ENCODE measurements at regions not wholly inside any gene's neighbourhood (a gene's known extent, or its start where the extent isn't known, plus 50 kb on each side); places are given as distances from the start of the nearest gene placed in this dataset.

DNA sequence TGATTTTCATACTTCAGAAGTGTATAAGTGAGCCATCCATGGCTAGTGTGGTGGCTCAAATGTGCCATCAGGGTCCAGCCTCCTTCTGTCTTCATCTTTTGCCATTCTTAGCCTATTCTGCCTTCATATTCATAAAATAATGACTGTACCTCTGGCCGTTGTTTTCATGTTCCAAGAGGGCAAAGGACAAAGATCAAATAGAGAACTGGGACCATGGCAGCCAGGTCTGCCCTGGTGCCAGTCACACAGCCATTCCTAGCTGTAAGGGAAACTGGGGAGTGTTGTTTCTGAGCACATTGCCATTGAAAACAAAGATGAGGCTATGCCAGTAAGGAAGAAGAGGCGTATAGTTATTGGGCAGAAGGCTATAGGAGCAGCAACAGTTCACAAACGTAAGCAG is 518.6 kb downstream of the TFAP2B start:
- TF ChIP-seq, protein P1, sequence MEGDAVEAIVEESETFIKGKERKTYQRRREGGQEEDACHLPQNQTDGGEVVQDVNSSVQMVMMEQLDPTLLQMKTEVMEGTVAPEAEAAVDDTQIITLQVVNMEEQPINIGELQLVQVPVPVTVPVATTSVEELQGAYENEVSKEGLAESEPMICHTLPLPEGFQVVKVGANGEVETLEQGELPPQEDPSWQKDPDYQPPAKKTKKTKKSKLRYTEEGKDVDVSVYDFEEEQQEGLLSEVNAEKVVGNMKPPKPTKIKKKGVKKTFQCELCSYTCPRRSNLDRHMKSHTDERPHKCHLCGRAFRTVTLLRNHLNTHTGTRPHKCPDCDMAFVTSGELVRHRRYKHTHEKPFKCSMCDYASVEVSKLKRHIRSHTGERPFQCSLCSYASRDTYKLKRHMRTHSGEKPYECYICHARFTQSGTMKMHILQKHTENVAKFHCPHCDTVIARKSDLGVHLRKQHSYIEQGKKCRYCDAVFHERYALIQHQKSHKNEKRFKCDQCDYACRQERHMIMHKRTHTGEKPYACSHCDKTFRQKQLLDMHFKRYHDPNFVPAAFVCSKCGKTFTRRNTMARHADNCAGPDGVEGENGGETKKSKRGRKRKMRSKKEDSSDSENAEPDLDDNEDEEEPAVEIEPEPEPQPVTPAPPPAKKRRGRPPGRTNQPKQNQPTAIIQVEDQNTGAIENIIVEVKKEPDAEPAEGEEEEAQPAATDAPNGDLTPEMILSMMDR (IDR thresholded peaks at IDR 0.05; ENCODE audit: partially characterized antibody, unreplicated experiment) = no peak
- H3K27me3 Mint-ChIP-seq (ENCODE audit: unreplicated experiment) = no peaks in the 10 kb centered on the region
- H3K27ac Mint-ChIP-seq (ENCODE audit: unreplicated experiment) = no peak overlapping the region
- DNase-seq = no peak
- H3K4me3 Mint-ChIP-seq (ENCODE audit: unreplicated experiment) = no peak overlapping the region
- no peaks in the 10 kb centered on the region for H3K36me3 Mint-ChIP-seq (ENCODE audit: unreplicated experiment)
- H3K4me1 Mint-ChIP-seq (ENCODE audit: low read depth, unreplicated experiment) = no peaks in the 10 kb centered on the region
- no peaks in the 10 kb centered on the region for H3K9me3 Mint-ChIP-seq (ENCODE audit: unreplicated experiment)

DNA sequence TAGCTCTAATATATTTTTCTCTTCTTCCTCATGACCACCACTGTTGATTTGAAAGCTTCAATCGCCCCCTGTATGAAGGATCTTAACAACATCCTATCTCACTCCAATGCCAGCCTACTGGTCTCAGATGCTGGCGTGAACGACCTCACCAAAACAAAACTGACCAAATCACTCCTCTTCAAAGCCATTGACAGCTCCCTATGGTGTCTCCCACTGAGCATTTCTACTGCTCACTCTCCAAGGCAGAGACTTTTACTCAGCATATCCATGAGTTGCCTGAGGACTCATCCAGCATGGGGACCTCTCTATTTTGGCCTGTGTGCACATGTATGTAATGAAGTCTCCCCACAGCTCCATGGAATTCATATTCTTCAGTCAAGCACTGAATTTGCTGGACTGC is 520.4 kb downstream of the TFAP2B start:
- H3K27ac Mint-ChIP-seq (ENCODE audit: unreplicated experiment) = no peak overlapping the region
- DNase-seq = no peak
- TF ChIP-seq, protein P1 (IDR thresholded peaks at IDR 0.05; ENCODE audit: partially characterized antibody, unreplicated experiment) = no peak
- no peaks in the 10 kb centered on the region for H3K27me3 Mint-ChIP-seq (ENCODE audit: unreplicated experiment)
- no peaks in the 10 kb centered on the region for H3K9me3 Mint-ChIP-seq (ENCODE audit: unreplicated experiment)
- no peak overlapping the region for H3K4me3 Mint-ChIP-seq (ENCODE audit: unreplicated experiment)
- no peaks in the 10 kb centered on the region for H3K4me1 Mint-ChIP-seq (ENCODE audit: low read depth, unreplicated experiment)
- no peaks in the 10 kb centered on the region for H3K36me3 Mint-ChIP-seq (ENCODE audit: unreplicated experiment)

DNA sequence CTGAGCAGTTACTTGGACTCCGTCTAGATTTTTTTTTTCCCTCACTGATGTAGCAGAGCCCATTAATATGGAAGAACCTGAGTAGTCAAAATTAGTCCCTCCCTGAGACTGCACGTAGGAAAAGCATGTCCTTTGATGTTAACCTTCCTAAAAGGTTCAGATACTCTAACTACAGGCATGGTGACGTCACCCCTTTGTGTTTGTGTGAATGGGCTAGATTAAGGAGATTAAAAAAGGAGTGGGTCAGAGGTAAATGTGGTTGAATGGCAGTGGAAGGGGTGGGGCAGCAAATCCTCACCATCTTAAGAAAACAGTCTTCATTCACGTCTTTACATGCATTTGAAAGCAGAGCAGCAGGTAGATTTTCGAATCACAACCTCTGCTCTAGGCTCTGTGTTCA is 521.1 kb downstream of the TFAP2B start:
- Mint-ChIP-seq H3K36me3 (ENCODE audit: unreplicated experiment) (no peaks in the 10 kb centered on the region), H3K4me3 (ENCODE audit: unreplicated experiment) (no peak overlapping the region), H3K4me1 (ENCODE audit: low read depth, unreplicated experiment) (no peaks in the 10 kb centered on the region), H3K27me3 (ENCODE audit: unreplicated experiment) (no peaks in the 10 kb centered on the region), H3K9me3 (ENCODE audit: unreplicated experiment) (no peaks in the 10 kb centered on the region), H3K27ac (ENCODE audit: unreplicated experiment) (no peak overlapping the region)
- TF ChIP-seq, protein P1 (IDR thresholded peaks at IDR 0.05; ENCODE audit: partially characterized antibody, unreplicated experiment) = no peak
- no peak for DNase-seq

DNA sequence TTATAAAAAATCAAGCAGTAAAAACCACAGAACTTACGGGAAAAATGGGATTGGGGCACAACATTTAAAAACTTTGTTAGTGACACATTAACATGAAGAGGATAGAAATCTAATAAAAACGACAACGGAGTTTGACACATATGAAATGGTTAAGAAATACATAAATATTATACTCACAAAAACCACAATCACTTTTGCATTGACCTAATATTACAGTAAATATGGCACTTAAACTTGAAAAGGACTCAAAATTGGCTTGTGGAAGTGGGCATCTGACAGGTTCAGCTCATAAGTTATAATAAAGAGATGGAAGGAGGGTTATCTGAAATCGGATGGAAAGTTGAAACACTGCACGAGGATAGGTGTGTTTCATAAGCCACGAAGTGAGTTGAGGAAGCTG is 523.7 kb downstream of the TFAP2B start:
- Mint-ChIP-seq H3K4me1 (ENCODE audit: low read depth, unreplicated experiment) (no peaks in the 10 kb centered on the region), H3K27ac (ENCODE audit: unreplicated experiment) (no peak overlapping the region), H3K9me3 (ENCODE audit: unreplicated experiment) (no peaks in the 10 kb centered on the region), H3K36me3 (ENCODE audit: unreplicated experiment) (no peaks in the 10 kb centered on the region), H3K4me3 (ENCODE audit: unreplicated experiment) (no peak overlapping the region), H3K27me3 (ENCODE audit: unreplicated experiment) (no peaks in the 10 kb centered on the region)
- TF ChIP-seq, protein P1 (IDR thresholded peaks at IDR 0.05; ENCODE audit: partially characterized antibody, unreplicated experiment) = no peak
- DNase-seq = no peak

DNA sequence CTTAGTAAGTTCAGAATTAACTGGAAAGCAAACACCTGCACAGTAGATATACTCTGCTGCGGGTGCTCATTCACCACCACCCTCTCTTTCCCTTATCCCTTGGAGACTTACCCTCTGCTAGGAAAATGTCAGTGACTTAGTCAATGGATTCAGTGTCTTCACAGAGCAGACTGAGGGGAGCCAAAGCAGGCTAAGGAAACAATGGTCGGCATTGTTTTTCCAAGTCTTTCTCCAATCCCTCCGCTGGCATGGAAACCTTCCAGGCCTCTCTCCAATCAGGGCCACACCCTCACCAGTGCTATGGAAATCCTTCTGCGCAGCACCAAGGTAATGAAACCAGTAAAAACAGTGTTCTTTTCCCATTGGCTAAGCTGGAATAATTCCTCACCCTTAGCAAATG is 531.2 kb downstream of the TFAP2B start:
- Mint-ChIP-seq H3K4me1 (ENCODE audit: low read depth, unreplicated experiment) (no peaks in the 10 kb centered on the region), H3K36me3 (ENCODE audit: unreplicated experiment) (no peaks in the 10 kb centered on the region), H3K27me3 (ENCODE audit: unreplicated experiment) (no peaks in the 10 kb centered on the region), H3K27ac (ENCODE audit: unreplicated experiment) (no peak overlapping the region), H3K4me3 (ENCODE audit: unreplicated experiment) (no peak overlapping the region), H3K9me3 (ENCODE audit: unreplicated experiment) (peaks cover 3% of the 10 kb centered on the region)
- DNase-seq = no peak
- TF ChIP-seq, protein P1 (IDR thresholded peaks at IDR 0.05; ENCODE audit: partially characterized antibody, unreplicated experiment) = no peak

Data from glutamatergic neuron (in vitro differentiated cells).